Calu3 (cell line): ENCODE measurements at regions not wholly inside any gene's neighbourhood (a gene's known extent, or its start where the extent isn't known, plus 50 kb on each side); places are given as distances from the start of the nearest gene placed in this dataset.
"Not testable (repeated sequence)": the region's sequence is repeated elsewhere in the genome, so short reads cannot be mapped to it uniquely, and the experiment has no call there.

Experiments used
- BruUV-seq: library from RNA; stranded (reverse); fragments of 400-500 nt; replicated peaks from 2 replicates; lab custom pipeline; 2021; lab: Mats Ljungman, UMichigan
- CTCF ChIA-PET: fragments of 300-600 bp; sonication (Branson Sonifier 250); formaldehyde crosslinking; loops from one replicate; lab custom pipeline; 2022; ENCODE audit warnings: antibody characterized with exemption; lab: Charles Lee
- DNase-seq: peaks from one replicate; pipeline ENCODE4 v3.0.0; 2022
- H3K27ac Mint-ChIP-seq: one replicate; pipeline ENCODE4 v1.8.0; 2022; ENCODE audit warnings: mixed read lengths; ENCODE audit not compliant: unreplicated experiment
- H3K27me3 Mint-ChIP-seq: one replicate; pipeline ENCODE4 v1.8.0; 2022; ENCODE audit warnings: mixed read lengths; ENCODE audit not compliant: unreplicated experiment
- H3K36me3 Mint-ChIP-seq: one replicate; pipeline ENCODE4 v1.8.0; 2022; ENCODE audit warnings: mild to moderate bottlenecking, moderate library complexity, mixed read lengths; ENCODE audit not compliant: insufficient read depth, unreplicated experiment
- H3K4me1 Mint-ChIP-seq: one replicate; pipeline ENCODE4 v1.8.0; 2022; ENCODE audit warnings: mild to moderate bottlenecking, low read depth, mixed read lengths; ENCODE audit not compliant: unreplicated experiment
- H3K4me3 Mint-ChIP-seq: one replicate; pipeline ENCODE4 v1.8.0; 2022; ENCODE audit warnings: mild to moderate bottlenecking, low read depth, moderate library complexity, mixed read lengths; ENCODE audit not compliant: unreplicated experiment
- H3K9me3 Mint-ChIP-seq: one replicate; pipeline ENCODE4 v1.8.0; 2022; ENCODE audit warnings: low read depth, mixed read lengths; ENCODE audit not compliant: unreplicated experiment
- CTCF ChIP-seq: fragments of 200-600 bp; IDR thresholded peaks from one replicate; pipeline ENCODE4 v1.8.0; 2022; ENCODE audit warnings: antibody characterized with exemption; ENCODE audit not compliant: unreplicated experiment
- intact Hi-C: fragments of 100-400 bp; cut with micrococcal nuclease; formaldehyde crosslinking; loops from one replicate; pipeline ENCODE4 v1.10.0; 2022; ENCODE audit not compliant: unreplicated experiment

GRCh38 chr10:29363930-29364329, 75.1 kb downstream of the LYZL1 start:
- BruUV-seq, CTCF ChIA-PET, intact Hi-C loops: not testable (repeated sequence)

GRCh38 chr10:29366206-29366605, 77.3 kb downstream of the LYZL1 start:
- CTCF ChIA-PET, result interaction anchor here (0.6 to 0.9 kb wide), 2 partner anchors 18 to 208 kb away, joined by 3 to 4 read pairs; no protein-coding TSS in a partner anchor
- BruUV-seq, H3K36me3 Mint-ChIP-seq, H3K27ac Mint-ChIP-seq, H3K4me3 Mint-ChIP-seq, H3K4me1 Mint-ChIP-seq, H3K9me3 Mint-ChIP-seq, DNase-seq, intact Hi-C loops: not testable (repeated sequence)
- H3K27me3 Mint-ChIP-seq, result peaks cover 29% of the 10 kb centered on the region

More at GRCh38 chr10:29363930-29364329, 75.1 kb downstream of the LYZL1 start:
- DNase-seq, H3K27ac Mint-ChIP-seq, H3K9me3 Mint-ChIP-seq, H3K36me3 Mint-ChIP-seq, H3K4me3 Mint-ChIP-seq, H3K4me1 Mint-ChIP-seq, H3K27me3 Mint-ChIP-seq: not testable (repeated sequence)

GRCh38 chr10:29369419-29369818, 80.5 kb downstream of the LYZL1 start:
- CTCF ChIA-PET, result no interaction called here
- DNase-seq, result no peak
- Mint-ChIP-seq H3K9me3 (no peaks in the 10 kb centered on the region), H3K4me1 (no peaks in the 10 kb centered on the region), H3K36me3 (no peaks in the 10 kb centered on the region), H3K27ac (no peak overlapping the region), H3K27me3 (peaks cover 45% of the 10 kb centered on the region), H3K4me3 (no peak overlapping the region)
- intact Hi-C loops, result no loop called here
- TF ChIP-seq CTCF, result no peak
- no TSS peak for BruUV-seq

- H3K4me3 Mint-ChIP-seq, result no peak overlapping the region
- no TSS peak for BruUV-seq
- TF ChIP-seq CTCF, result no peak
- no peak overlapping the region for H3K27ac Mint-ChIP-seq
- H3K9me3 Mint-ChIP-seq, result no peaks in the 10 kb centered on the region
- DNase-seq, result no peak
- intact Hi-C loops, result no loop called here
- CTCF ChIA-PET, result no interaction called here
- no peaks in the 10 kb centered on the region for H3K4me1 Mint-ChIP-seq
- H3K36me3 Mint-ChIP-seq, result no peaks in the 10 kb centered on the region
- peaks cover 45% of the 10 kb centered on the region for H3K27me3 Mint-ChIP-seq
These were observed 81.5 kb downstream of the LYZL1 start for GRCh38 chr10:29370097-29371092.

- BruUV-seq, result no TSS peak
- Mint-ChIP-seq H3K27me3 (peaks cover 46% of the 10 kb centered on the region), H3K4me3 (no peak overlapping the region), H3K4me1 (no peaks in the 10 kb centered on the region), H3K9me3 (no peaks in the 10 kb centered on the region), H3K27ac (no peak overlapping the region), H3K36me3 (no peaks in the 10 kb centered on the region)
- no peak for TF ChIP-seq CTCF
- DNase-seq, result no peak
- CTCF ChIA-PET, result no interaction called here
- intact Hi-C loops, result no loop called here
These were observed 84.0 kb downstream of the LYZL1 start for GRCh38 chr10:29372920-29373319.
